ENCODE measurements at regions not wholly inside any gene's neighbourhood (a gene's known extent, or its start where the extent isn't known, plus 50 kb on each side); places are given as distances from the start of the nearest gene placed in this dataset.

DNA sequence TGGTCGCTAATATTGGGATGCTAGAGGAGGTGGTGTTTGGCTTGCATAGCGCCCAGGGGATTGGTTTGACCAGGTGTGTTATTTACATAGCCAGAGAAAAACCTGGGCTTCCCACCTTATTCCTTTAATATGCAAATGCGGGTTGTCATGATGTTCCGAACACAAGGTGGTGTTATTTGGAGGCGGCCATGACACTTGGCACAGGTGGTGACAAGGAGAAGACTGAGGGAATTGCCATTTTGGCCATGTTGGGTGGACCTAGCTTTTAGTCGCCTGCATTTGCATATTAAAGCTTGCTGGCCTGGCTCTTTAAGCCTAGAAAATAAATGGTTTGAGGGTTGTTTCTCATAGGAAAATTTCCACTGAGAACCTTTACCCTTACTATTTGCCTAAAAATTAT, 490.5 kb downstream of the SIPA1L2 start:
- H2AK5ac ChIP-seq (ENCODE audit: low read depth, low read length), result no peak overlapping the region
- intact Hi-C loops (cut with micrococcal nuclease) (no loop called here), dilution Hi-C loops (cut with HindIII; ENCODE audit: low sequenced_read_pairs, unreplicated experiment) (no loop called here), in situ Hi-C loops (cut with MboI; ENCODE audit: low sequenced_read_pairs) (no loop called here)
- DNase-seq, result no peak
- no peak overlapping the region for H2BK5ac ChIP-seq (ENCODE audit: low read depth, low read length, poor library complexity, severe bottlenecking)
- H3K9me1 ChIP-seq (ENCODE audit: insufficient read depth, low read length), result 0 out of 2 replicates have a peak, but pooled peaks cover 3% of the 10 kb centered on the region
- H3K18ac ChIP-seq (ENCODE audit: low read depth, low read length), result no peak overlapping the region
- H3K4me1 ChIP-seq (ENCODE audit: control insufficient read depth, insufficient read depth, low read length), result peaks cover 8% of the 10 kb centered on the region
- H3K36me3 ChIP-seq (ENCODE audit: control insufficient read depth, insufficient read depth, low read length), result no peaks in the 10 kb centered on the region
- ChIA-PET CTCF (no interaction called here), POLR2A (ENCODE audit: unreplicated experiment) (no interaction called here)
- H3K56ac ChIP-seq (ENCODE audit: extremely low read depth, insufficient read depth, low read length), result no peak overlapping the region
- no peak overlapping the region for H2AFZ ChIP-seq (replicated peaks; ENCODE audit: low read length, poor library complexity)
- H3K9ac ChIP-seq (ENCODE audit: low read depth, low read length), result no peak overlapping the region
- no peak overlapping the region for H2BK20ac ChIP-seq (ENCODE audit: low read depth, low read length)
- no peak for ATAC-seq (ENCODE audit: low read depth)
- no CpG with 5 or more reads among the region's 6 CpGs for WGBS, 2 experiments (ENCODE audit: extremely low coverage in 2 of 2, insufficient read length in 1 of 2)
- H4K91ac ChIP-seq (ENCODE audit: insufficient read depth, low read depth, low read length), result no peak overlapping the region
- no peak overlapping the region for H3K14ac ChIP-seq (replicated peaks; ENCODE audit: low read depth, low read length)
- H3K27ac ChIP-seq (ENCODE audit: insufficient read depth, low read length), result no peak overlapping the region
- H3K4me3 ChIP-seq (ENCODE audit: insufficient read depth, low read depth, low read length), result no peak overlapping the region
- TF ChIP-seq MAFK (IDR thresholded peaks at IDR 0.05; ENCODE audit: low read depth, low read length) (no peak), RAD21 (IDR thresholded peaks at IDR 0.05; ENCODE audit: low read length) (no peak)
- H3K9me3 ChIP-seq (ENCODE audit: control insufficient read depth, insufficient read depth, low read length), result peaks cover 2% of the 10 kb centered on the region
- no peak overlapping the region for H2AK9ac ChIP-seq (replicated peaks; ENCODE audit: low read depth, low read length, poor library complexity)
- H3K4ac ChIP-seq (ENCODE audit: low read depth, low read length), result no peak overlapping the region
- H4K5ac ChIP-seq (ENCODE audit: low read depth, low read length), result no peak overlapping the region
- no peak overlapping the region for H3K23ac ChIP-seq (ENCODE audit: low read depth, low read length)
- H3K4me2 ChIP-seq (ENCODE audit: low read depth, low read length), result no peak overlapping the region
- no TSS peak for BruUV-seq (replicated peaks)
- H3K79me1 ChIP-seq (ENCODE audit: low read depth in 1 of 2, low read length in 2 of 2), result no peaks in the 10 kb centered on the region
- H4K20me1 ChIP-seq (ENCODE audit: insufficient read depth, low read length), result no peaks in the 10 kb centered on the region
- H4K8ac ChIP-seq (ENCODE audit: low read depth in 2 of 2, low read length in 2 of 2), result no peak overlapping the region
- no peak overlapping the region for H2BK120ac ChIP-seq (ENCODE audit: low read depth, low read length)
- no peaks in the 10 kb centered on the region for H3K27me3 ChIP-seq (ENCODE audit: control insufficient read depth, insufficient read depth, low read length)
- no peak overlapping the region for H2BK15ac ChIP-seq (ENCODE audit: low read depth, low read length)

All from IMR-90 (cell line).